Loucy (cell line): ENCODE measurements at regions not wholly inside any gene's neighbourhood (a gene's known extent, or its start where the extent isn't known, plus 50 kb on each side); places are given as distances from the start of the nearest gene placed in this dataset.

Source experiments
- H2AFZ ChIP-seq: fragments of 200-600 bp; sonication (generic); 2 replicates; pipeline ENCODE4 v1.6.0; 2016; ENCODE audit warnings: antibody characterized with exemption, mild to moderate bottlenecking, low read length, moderate library complexity
- H3F3A ChIP-seq: fragments of 200-600 bp; 2 replicates; pipeline ENCODE4 v1.6.0; 2016; ENCODE audit warnings: antibody characterized with exemption, low read depth, mild to moderate bottlenecking
- H3K27me3 ChIP-seq: fragments of 200-600 bp; sonication (generic); 2 replicates; pipeline ENCODE4 v1.6.1; 2014; ENCODE audit warnings: low read length, mild to moderate bottlenecking; ENCODE audit not compliant: insufficient read depth, poor library complexity, severe bottlenecking
- H3K36me3 ChIP-seq: fragments of 200-600 bp; sonication (generic); 2 replicates; pipeline ENCODE4 v1.6.1; 2016; ENCODE audit warnings: low read length; ENCODE audit not compliant: insufficient read depth
- H3K4me1 ChIP-seq: fragments of 200-600 bp; sonication (generic); 2 replicates; pipeline ENCODE4 v1.5.1; 2014; ENCODE audit warnings: low read length, mild to moderate bottlenecking; ENCODE audit not compliant: insufficient read depth, poor library complexity, severe bottlenecking
- H3K4me2 ChIP-seq: fragments of 200-600 bp; sonication (generic); 2 replicates; pipeline ENCODE4 v1.6.0; 2014; ENCODE audit warnings: antibody characterized with exemption, low read length, low read depth, mild to moderate bottlenecking; ENCODE audit not compliant: poor library complexity, severe bottlenecking
- H3K4me3 ChIP-seq: fragments of 200-600 bp; sonication (generic); 2 replicates; pipeline ENCODE4 v1.5.1; 2014; ENCODE audit warnings: low read length, mild to moderate bottlenecking, mixed read lengths; ENCODE audit not compliant: poor library complexity, severe bottlenecking
- H3K79me2 ChIP-seq: fragments of 200-600 bp; sonication (generic); 2 replicates; pipeline ENCODE4 v1.6.1; 2014; ENCODE audit warnings: low read length; ENCODE audit not compliant: insufficient read depth
- H3K9ac ChIP-seq: fragments of 200-600 bp; sonication (generic); 2 replicates; pipeline ENCODE4 v1.6.0; 2014; ENCODE audit warnings: mild to moderate bottlenecking, low read depth, low read length, moderate library complexity; ENCODE audit not compliant: poor library complexity, severe bottlenecking
- H3K9me2 ChIP-seq: fragments of 200-600 bp; sonication (generic); replicated peaks from 2 replicates; pipeline ENCODE4 v1.6.1; 2016; ENCODE audit warnings: low read depth, low read length, mixed read lengths
- H3K9me3 ChIP-seq: fragments of 200-600 bp; sonication (generic); 2 replicates; pipeline ENCODE4 v1.6.1; 2014; ENCODE audit warnings: mild to moderate bottlenecking, antibody characterized with exemption, low read length, low read depth; ENCODE audit not compliant: insufficient read depth
- H4K20me1 ChIP-seq: fragments of 200-600 bp; sonication (generic); 2 replicates; pipeline ENCODE4 v1.6.0; 2014; ENCODE audit warnings: antibody characterized with exemption, low read length, mild to moderate bottlenecking; ENCODE audit not compliant: insufficient read depth, poor library complexity, severe bottlenecking
- CTCF ChIP-seq: fragments of 200-600 bp; sonication (generic); conservative IDR thresholded peaks from 2 replicates; pipeline ENCODE4 v1.5.1; 2014; ENCODE audit warnings: mild to moderate bottlenecking, antibody characterized with exemption, low read length
- EZH2phosphoT487 ChIP-seq: fragments of 200-600 bp; IDR thresholded peaks from 2 replicates; pipeline ENCODE4 v1.6.1; 2018; ENCODE audit warnings: antibody characterized with exemption, mild to moderate bottlenecking, moderate library complexity, borderline replicate concordance

GRCh38 chr9:14433351-14434157 is 119.6 kb upstream of the NFIB start:
- H3K79me2 ChIP-seq, result no peaks in the 10 kb centered on the region
- H3K27me3 ChIP-seq, result no peaks in the 10 kb centered on the region
- no peaks in the 10 kb centered on the region for H4K20me1 ChIP-seq
- H2AFZ ChIP-seq, result 0 out of 2 replicates have a peak overlapping the region, but pooled peaks have one; percentile 37
- peak overlapping the region; percentile 46 for H3K4me2 ChIP-seq
- H3K9me3 ChIP-seq, result no peaks in the 10 kb centered on the region
- H3K9me2 ChIP-seq, result no peaks in the 10 kb centered on the region
- no peaks in the 10 kb centered on the region for H3K36me3 ChIP-seq
- TF ChIP-seq EZH2phosphoT487 (no peak), CTCF (peak; percentile 67)
- no peak overlapping the region for H3K9ac ChIP-seq
- peaks cover 2% of the 10 kb centered on the region for H3K4me1 ChIP-seq
- H3K4me3 ChIP-seq, result no peak overlapping the region
- no peaks in the 10 kb centered on the region for H3F3A ChIP-seq

DNA sequence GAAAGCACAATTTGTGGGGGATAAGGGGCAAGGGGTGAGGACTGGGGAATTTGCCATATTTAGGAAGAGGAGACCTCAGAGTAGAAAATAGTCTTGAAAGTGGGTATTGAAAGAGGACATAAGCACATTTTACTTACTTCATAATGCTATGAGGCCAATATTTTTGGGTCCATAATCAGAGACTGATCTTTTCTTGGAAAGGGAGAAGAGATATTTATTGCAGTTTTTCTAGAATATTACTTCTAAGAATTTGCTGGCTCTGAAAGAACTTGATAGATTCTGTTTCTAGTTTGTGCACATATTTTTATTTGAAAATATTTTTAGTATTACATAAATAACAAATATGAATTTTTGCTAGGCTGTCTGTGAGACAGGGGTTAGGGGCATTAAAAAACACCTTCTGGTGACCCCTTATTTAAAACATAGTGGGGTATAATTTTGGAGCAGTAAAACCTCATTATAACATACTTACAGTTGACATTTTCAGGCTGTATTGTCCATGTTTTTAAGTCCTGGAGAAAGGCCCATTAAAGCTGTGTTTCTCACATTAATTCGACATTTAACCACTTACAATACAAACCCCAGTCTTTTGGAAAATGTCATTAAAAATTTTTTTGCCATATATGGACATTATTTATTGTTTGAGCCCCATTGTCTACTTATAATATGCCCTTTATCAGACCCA is 118.9 kb upstream of the NFIB start:
- H3K9me2 ChIP-seq, result no peaks in the 10 kb centered on the region
- no peaks in the 10 kb centered on the region for H3K27me3 ChIP-seq
- H3K79me2 ChIP-seq, result no peaks in the 10 kb centered on the region
- TF ChIP-seq CTCF, result no peak
- H3K9ac ChIP-seq, result no peak overlapping the region
- no peak overlapping the region for H2AFZ ChIP-seq
- no peaks in the 10 kb centered on the region for H3K9me3 ChIP-seq
- peaks cover 5% of the 10 kb centered on the region for H3K4me1 ChIP-seq
- no peaks in the 10 kb centered on the region for H3F3A ChIP-seq
- H3K4me2 ChIP-seq, result no peak overlapping the region
- no peaks in the 10 kb centered on the region for H3K36me3 ChIP-seq
- H4K20me1 ChIP-seq, result no peaks in the 10 kb centered on the region
- no peak overlapping the region for H3K4me3 ChIP-seq

DNA sequence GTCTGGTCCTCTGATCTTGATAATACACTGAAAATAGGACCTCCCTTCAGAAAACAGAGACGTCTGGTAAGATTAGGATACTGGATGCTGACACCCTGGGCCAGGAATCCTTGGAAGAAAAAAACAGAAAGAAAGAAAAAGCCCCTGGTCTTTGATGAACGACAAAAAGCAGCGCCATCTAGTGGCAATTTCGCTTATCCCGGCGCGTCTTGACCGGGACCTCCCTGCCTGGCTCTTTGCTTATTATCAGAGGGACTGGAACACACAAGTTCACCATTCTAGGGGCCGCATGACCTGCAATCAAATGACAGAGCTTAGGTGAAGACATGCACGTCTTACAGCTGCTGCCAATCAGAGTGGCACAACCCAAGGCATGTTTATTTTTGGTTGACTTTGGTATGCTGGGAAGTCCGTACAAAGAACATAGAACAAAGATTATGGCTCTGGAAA is 114.9 kb upstream of the NFIB start:
- H3F3A ChIP-seq, result no peaks in the 10 kb centered on the region
- no peaks in the 10 kb centered on the region for H3K9me2 ChIP-seq
- no peak overlapping the region for H3K9ac ChIP-seq
- peak overlapping the region; percentile 49 for H3K4me3 ChIP-seq
- H2AFZ ChIP-seq, result peak overlapping the region; percentile 77
- no peaks in the 10 kb centered on the region for H3K79me2 ChIP-seq
- peak overlapping the region; percentile 68 for H3K4me2 ChIP-seq
- H3K27me3 ChIP-seq, result no peaks in the 10 kb centered on the region
- TF ChIP-seq CTCF, result peak; percentile 91
- no peak for TF ChIP-seq EZH2phosphoT487
- H3K36me3 ChIP-seq, result no peaks in the 10 kb centered on the region
- no peaks in the 10 kb centered on the region for H4K20me1 ChIP-seq
- H3K9me3 ChIP-seq, result no peaks in the 10 kb centered on the region
- peaks cover 5% of the 10 kb centered on the region for H3K4me1 ChIP-seq
